Kidney (tissue), 13 donors: ENCODE measurements at regions not wholly inside any gene's neighbourhood (a gene's known extent, or its start where the extent isn't known, plus 50 kb on each side); places are given as distances from the start of the nearest gene placed in this dataset.

Source experiments
- DNase-seq, 5 donors: peaks; one replicate each; pipeline ENCODE4 v3.0.0-alpha.2; 2013 to 2020
- FAIRE-seq: peaks from 2 replicates; lab custom pipeline; 2012; peaks lifted over from hg19 to GRCh38; lab: Jason Lieb, UNC
- H3K27ac ChIP-seq, 2 donors: one replicate each; pipeline ENCODE4 v1.7.0; 2013; ENCODE audit warnings: low read depth in 2 of 2, low read length in 2 of 2, inconsistent platforms in 1 of 2
- H3K27me3 ChIP-seq: one replicate; pipeline ENCODE4 v1.7.1; 2013; ENCODE audit warnings: low read length, inconsistent platforms; ENCODE audit not compliant: control insufficient read depth, insufficient read depth
- H3K36me3 ChIP-seq, 3 donors: one replicate each; pipeline versions ENCODE4 v1.7.0 to v1.7.1; 2013; ENCODE audit warnings: low read length in 3 of 3, control low read depth in 1 of 3, inconsistent platforms in 1 of 3; ENCODE audit not compliant: insufficient read depth in 3 of 3, control insufficient read depth in 2 of 3
- H3K4me1 ChIP-seq, 3 donors: one replicate each; pipeline versions ENCODE4 v1.7.0 to v1.7.1; 2013; ENCODE audit warnings: low read length in 3 of 3, inconsistent platforms in 1 of 3, low read depth in 1 of 3; ENCODE audit not compliant: control insufficient read depth in 2 of 3, insufficient read depth in 2 of 3
- H3K4me3 ChIP-seq, 3 donors: one replicate each; pipeline versions ENCODE4 v1.7.0 to v1.8.1; 2013; ENCODE audit warnings: low read length in 3 of 3, control low read depth in 1 of 3, inconsistent platforms in 1 of 3
- H3K9ac ChIP-seq, 3 donors: one replicate each; pipeline versions ENCODE4 v1.7.0 to v1.7.1; 2013; ENCODE audit warnings: low read length in 3 of 3, control low read depth in 1 of 3, inconsistent platforms in 1 of 3
- H3K9me3 ChIP-seq, 3 donors: one replicate each; pipeline versions ENCODE4 v1.7.0 to v1.7.1; 2013; ENCODE audit warnings: low read length in 3 of 3, control low read depth in 1 of 3, inconsistent platforms in 1 of 3; ENCODE audit not compliant: control insufficient read depth in 2 of 3, insufficient read depth in 1 of 3
- CTCF ChIP-seq: IDR thresholded peaks from 3 replicates; pipeline ENCODE4 v1.5.1; 2012; ENCODE audit warnings: mild to moderate bottlenecking, moderate library complexity, borderline replicate concordance; ENCODE audit not compliant: insufficient read depth; ENCODE audit errors: extremely low read depth
- intact Hi-C: fragments of 100-400 bp; cut with DNase I; formaldehyde crosslinking; loops from one replicate; pipeline ENCODE4 v1.11.1; 2022
- donor health status: control.
- donor health status: control.
- donor health status: control.
- donor health status: control.
- donor health status: control.
- donor health status: DM: yes; HTN: yes; CAD: no.
- donor health status: Normal renal cell carcinoma (clear cell type).

- Histone ChIP-seq H3K4me3 (no peak overlapping the region), H3K4me1 (no peaks in the 10 kb centered on the region), H3K9ac (no peak overlapping the region), H3K27me3 (no peaks in the 10 kb centered on the region), H3K27ac (no peak overlapping the region), H3K9me3 (no peaks in the 10 kb centered on the region), H3K36me3 (no peaks in the 10 kb centered on the region)
- DNase-seq (no peak), FAIRE-seq (no peak)
- intact Hi-C loops: no loop called here
- no peak for TF ChIP-seq CTCF
These were observed 1130.2 kb upstream of the MIR17HG start for GRCh38 chr13:90217275-90217674.

GRCh38 chr13:90222758-90223157 lies 1124.7 kb upstream of the MIR17HG start:
- no peaks in the 10 kb centered on the region for H3K27me3 ChIP-seq
- H3K9me3 ChIP-seq: no peaks in the 10 kb centered on the region
- DNase-seq (no peak), FAIRE-seq (peak; percentile 57)
- H3K27ac ChIP-seq: no peak overlapping the region
- H3K9ac ChIP-seq: no peak overlapping the region
- no peak overlapping the region for H3K4me3 ChIP-seq
- no peaks in the 10 kb centered on the region for H3K36me3 ChIP-seq
- H3K4me1 ChIP-seq: no peaks in the 10 kb centered on the region
- intact Hi-C loops: no loop called here
- no peak for TF ChIP-seq CTCF

GRCh38 chr13:90230311-90230710 lies 1117.2 kb upstream of the MIR17HG start:
- no peak for TF ChIP-seq CTCF
- no peak for FAIRE-seq

GRCh38 chr13:90232291-90232690 lies 1115.2 kb upstream of the MIR17HG start:
- DNase-seq: no peak
- Histone ChIP-seq H3K27me3 (no peaks in the 10 kb centered on the region), H3K4me3 (no peak overlapping the region), H3K4me1 (no peaks in the 10 kb centered on the region), H3K36me3 (no peaks in the 10 kb centered on the region), H3K9me3 (no peaks in the 10 kb centered on the region), H3K27ac (no peak overlapping the region), H3K9ac (no peak overlapping the region)
- FAIRE-seq: no peak
- intact Hi-C loops: no loop called here
- TF ChIP-seq CTCF: no peak

More at GRCh38 chr13:90230311-90230710, 1117.2 kb upstream of the MIR17HG start:
- Histone ChIP-seq H3K27ac (no peak overlapping the region), H3K9me3 (no peaks in the 10 kb centered on the region), H3K4me1 (no peaks in the 10 kb centered on the region), H3K4me3 (no peak overlapping the region), H3K36me3 (no peaks in the 10 kb centered on the region), H3K27me3 (no peaks in the 10 kb centered on the region), H3K9ac (no peak overlapping the region)
- peak in 1 of 5 donors; percentile 66 for DNase-seq
- intact Hi-C loops: no loop called here
